K562 (cell line): ENCODE measurements at regions not wholly inside any gene's neighbourhood (a gene's known extent, or its start where the extent isn't known, plus 50 kb on each side); places are given as distances from the start of the nearest gene placed in this dataset.

ENCODE experiments used
- BACH1 ChIP-seq: fragments of 200-800 bp; sonication (Bioruptor generic); IDR thresholded peaks from 2 replicates; pipeline ENCODE4 v1.6.1; 2016; ENCODE audit warnings: missing genetic modification characterization, missing compliant biosample characterization
- CBFA2T3 ChIP-seq: fragments of 450-650 bp; IDR thresholded peaks from 2 replicates; pipeline ENCODE4 v1.6.1; 2017
- EP300 ChIP-seq: IDR thresholded peaks from 2 replicates; pipeline ENCODE4 v1.6.1; 2012; ENCODE audit warnings: low read length, improper control_type of control experiment
- FOS ChIP-seq: IDR thresholded peaks from 3 replicates; pipeline ENCODE4 v1.6.1; 2011; ENCODE audit not compliant: insufficient read length; ENCODE audit errors: extremely low read depth
- HMGN3 ChIP-seq: IDR thresholded peaks from 2 replicates; pipeline ENCODE4 v1.6.1; 2011; ENCODE audit warnings: borderline replicate concordance, low read depth, mild to moderate bottlenecking, mixed read lengths, low read length; ENCODE audit not compliant: insufficient read length; ENCODE audit errors: extremely low read depth
- HNRNPUL1 ChIP-seq: fragments of 200-400 bp; formaldehyde crosslinking; IDR thresholded peaks from 2 replicates; pipeline ENCODE4 v1.6.1; 2017; ENCODE audit warnings: low read length
- NR2C2 ChIP-seq, 2 experiments: fragments of 200-800 bp in 1 of 2; sonication (Bioruptor generic) in 1 of 2; sonication (generic) in 1 of 2; formaldehyde crosslinking in 1 of 2; IDR thresholded peaks; 2 replicates each; pipeline versions ENCODE4 v1.6.1 to v1.8.0; 2016 to 2022; ENCODE audit warnings: mild to moderate bottlenecking in 1 of 2, missing compliant biosample characterization in 1 of 2, missing genetic modification characterization in 1 of 2, missing genetic modification reagents in 1 of 2
- NR4A1 ChIP-seq, 2 experiments: fragments of 250-450 bp in 1 of 2; fragments of 450-650 bp in 1 of 2; sonication (Bioruptor Pico) in 1 of 2; IDR thresholded peaks; 2 replicates each; pipeline versions ENCODE4 v1.4.0 to v1.6.1; 2016 to 2020; ENCODE audit warnings: mild to moderate bottlenecking in 2 of 2, missing compliant biosample characterization in 1 of 2, missing genetic modification characterization in 1 of 2, moderate library complexity in 1 of 2
- PRMT5 ChIP-seq: sonication (generic); formaldehyde crosslinking; IDR thresholded peaks from 2 replicates; pipeline ENCODE4 v1.5.0; 2020; ENCODE audit warnings: missing genetic modification reagents
- SMAD4 ChIP-seq: fragments of 250-450 bp; sonication (Bioruptor Pico); conservative IDR thresholded peaks from 2 replicates; pipeline ENCODE4 v1.8.0; 2021; ENCODE audit warnings: inconsistent platforms, mild to moderate bottlenecking, moderate library complexity
- TEAD2 ChIP-seq: fragments of 450-650 bp; IDR thresholded peaks from 2 replicates; pipeline ENCODE4 v1.6.1; 2016; ENCODE audit warnings: missing genetic modification characterization, control low read depth, missing compliant biosample characterization
- TRIM28 ChIP-seq: fragments of 450-650 bp; IDR thresholded peaks from 2 replicates; pipeline ENCODE4 v1.6.1; 2017
- ZNF263 ChIP-seq: sonication (generic); formaldehyde crosslinking; IDR thresholded peaks from 2 replicates; pipeline ENCODE4 v1.8.0; 2022; ENCODE audit warnings: mild to moderate bottlenecking, missing genetic modification reagents, borderline replicate concordance
- ZNF384 ChIP-seq: IDR thresholded peaks from 2 replicates; pipeline ENCODE4 v1.6.1; 2012; ENCODE audit warnings: low read depth, low read length, improper control_type of control experiment
- ZNF707 ChIP-seq: fragments of 250-450 bp; sonication (Bioruptor Pico); conservative IDR thresholded peaks from 2 replicates; pipeline ENCODE4 v1.8.0; 2022; ENCODE audit warnings: inconsistent platforms, mild to moderate bottlenecking, moderate library complexity
- ZNF75A ChIP-seq: fragments of 450-650 bp; formaldehyde crosslinking; IDR thresholded peaks from 2 replicates; pipeline ENCODE4 v1.4.0; 2020; ENCODE audit warnings: mild to moderate bottlenecking
- TF ChIP-seq, protein P1 (sequence below): fragments of 250-450 bp; sonication (Bioruptor Pico); IDR thresholded peaks from 2 replicates; pipeline ENCODE4 v1.4.0; 2020; ENCODE audit warnings: mild to moderate bottlenecking, moderate library complexity
- TF ChIP-seq, protein P2 (sequence below): fragments of 450-650 bp; IDR thresholded peaks from 2 replicates; pipeline ENCODE4 v1.6.1; 2016
- TF ChIP-seq, protein P3 (sequence below): fragments of 450-650 bp; formaldehyde crosslinking; IDR thresholded peaks from 2 replicates; pipeline ENCODE4 v1.4.0; 2022; ENCODE audit warnings: missing genetic modification characterization

DNA sequence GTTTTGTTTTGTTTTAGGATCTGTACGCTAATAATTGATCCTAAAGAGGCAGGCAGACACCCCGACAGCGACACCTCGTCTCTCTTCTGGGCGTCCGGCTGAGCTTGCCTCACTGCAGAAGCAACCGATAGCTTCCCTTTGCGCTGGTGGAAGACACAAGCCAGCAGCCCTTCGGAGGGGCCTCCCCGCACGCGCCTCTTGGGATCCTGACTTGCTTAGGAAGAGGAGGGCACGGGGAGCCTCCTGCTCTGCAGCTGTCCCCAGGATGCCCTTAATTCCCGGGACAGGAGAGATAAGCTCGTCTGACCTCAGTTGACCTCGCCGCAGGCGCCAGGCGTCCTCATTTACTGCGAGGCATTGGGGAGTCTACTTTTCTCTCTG, 94.0 kb downstream of the CD83 start (continued):
- peak; percentile 21; the same call in 1 of the 2 replicates for TF ChIP-seq EP300
- TF ChIP-seq ZNF75A (CRISPR knock-in tag): no peak
- TF ChIP-seq ZNF707 (CRISPR knock-in tag): no peak
- no peak for TF ChIP-seq FOS
- peak; percentile 35; the same call in 1 of the 2 replicates for TF ChIP-seq CBFA2T3
- TF ChIP-seq TRIM28: no peak
- 0 out of 2 replicates have a peak, but pooled peaks have one; percentile 29 for TF ChIP-seq NR4A1 (CRISPR knock-in tag; IDR thresholded peaks at IDR 0.05)
- no peak for TF ChIP-seq NR4A1 (tag; IDR thresholded peaks at IDR 0.05)
- no peak for TF ChIP-seq ZNF384
- TF ChIP-seq ZNF263 (CRISPR knock-in tag): no peak
- TF ChIP-seq, protein P1, sequence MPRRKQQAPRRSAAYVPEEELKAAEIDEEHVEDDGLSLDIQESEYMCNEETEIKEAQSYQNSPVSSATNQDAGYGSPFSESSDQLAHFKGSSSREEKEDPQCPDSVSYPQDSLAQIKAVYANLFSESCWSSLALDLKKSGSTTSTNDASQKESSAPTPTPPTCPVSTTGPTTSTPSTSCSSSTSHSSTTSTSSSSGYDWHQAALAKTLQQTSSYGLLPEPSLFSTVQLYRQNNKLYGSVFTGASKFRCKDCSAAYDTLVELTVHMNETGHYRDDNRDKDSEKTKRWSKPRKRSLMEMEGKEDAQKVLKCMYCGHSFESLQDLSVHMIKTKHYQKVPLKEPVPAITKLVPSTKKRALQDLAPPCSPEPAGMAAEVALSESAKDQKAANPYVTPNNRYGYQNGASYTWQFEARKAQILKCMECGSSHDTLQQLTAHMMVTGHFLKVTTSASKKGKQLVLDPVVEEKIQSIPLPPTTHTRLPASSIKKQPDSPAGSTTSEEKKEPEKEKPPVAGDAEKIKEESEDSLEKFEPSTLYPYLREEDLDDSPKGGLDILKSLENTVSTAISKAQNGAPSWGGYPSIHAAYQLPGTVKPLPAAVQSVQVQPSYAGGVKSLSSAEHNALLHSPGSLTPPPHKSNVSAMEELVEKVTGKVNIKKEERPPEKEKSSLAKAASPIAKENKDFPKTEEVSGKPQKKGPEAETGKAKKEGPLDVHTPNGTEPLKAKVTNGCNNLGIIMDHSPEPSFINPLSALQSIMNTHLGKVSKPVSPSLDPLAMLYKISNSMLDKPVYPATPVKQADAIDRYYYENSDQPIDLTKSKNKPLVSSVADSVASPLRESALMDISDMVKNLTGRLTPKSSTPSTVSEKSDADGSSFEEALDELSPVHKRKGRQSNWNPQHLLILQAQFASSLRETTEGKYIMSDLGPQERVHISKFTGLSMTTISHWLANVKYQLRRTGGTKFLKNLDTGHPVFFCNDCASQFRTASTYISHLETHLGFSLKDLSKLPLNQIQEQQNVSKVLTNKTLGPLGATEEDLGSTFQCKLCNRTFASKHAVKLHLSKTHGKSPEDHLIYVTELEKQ (CRISPR knock-in tag): no peak
- TF ChIP-seq, protein P2, sequence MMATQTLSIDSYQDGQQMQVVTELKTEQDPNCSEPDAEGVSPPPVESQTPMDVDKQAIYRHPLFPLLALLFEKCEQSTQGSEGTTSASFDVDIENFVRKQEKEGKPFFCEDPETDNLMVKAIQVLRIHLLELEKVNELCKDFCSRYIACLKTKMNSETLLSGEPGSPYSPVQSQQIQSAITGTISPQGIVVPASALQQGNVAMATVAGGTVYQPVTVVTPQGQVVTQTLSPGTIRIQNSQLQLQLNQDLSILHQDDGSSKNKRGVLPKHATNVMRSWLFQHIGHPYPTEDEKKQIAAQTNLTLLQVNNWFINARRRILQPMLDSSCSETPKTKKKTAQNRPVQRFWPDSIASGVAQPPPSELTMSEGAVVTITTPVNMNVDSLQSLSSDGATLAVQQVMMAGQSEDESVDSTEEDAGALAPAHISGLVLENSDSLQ: 0 out of 2 replicates have a peak, but pooled peaks have one; percentile 5
- no peak for TF ChIP-seq TEAD2 (tag)
- no peak for TF ChIP-seq HNRNPUL1
- peak; percentile 62 for TF ChIP-seq SMAD4 (CRISPR knock-in tag)
- no peak for TF ChIP-seq NR2C2 (CRISPR knock-in tag; IDR thresholded peaks at IDR 0.05)
- peak; percentile 83 for TF ChIP-seq NR2C2 (tag; IDR thresholded peaks at IDR 0.05)
- TF ChIP-seq BACH1 (tag): peak; percentile 68; the same call in 1 of the 2 replicates
- TF ChIP-seq PRMT5 (CRISPR knock-in tag): no peak
- no peak for TF ChIP-seq HMGN3
- TF ChIP-seq, protein P3, sequence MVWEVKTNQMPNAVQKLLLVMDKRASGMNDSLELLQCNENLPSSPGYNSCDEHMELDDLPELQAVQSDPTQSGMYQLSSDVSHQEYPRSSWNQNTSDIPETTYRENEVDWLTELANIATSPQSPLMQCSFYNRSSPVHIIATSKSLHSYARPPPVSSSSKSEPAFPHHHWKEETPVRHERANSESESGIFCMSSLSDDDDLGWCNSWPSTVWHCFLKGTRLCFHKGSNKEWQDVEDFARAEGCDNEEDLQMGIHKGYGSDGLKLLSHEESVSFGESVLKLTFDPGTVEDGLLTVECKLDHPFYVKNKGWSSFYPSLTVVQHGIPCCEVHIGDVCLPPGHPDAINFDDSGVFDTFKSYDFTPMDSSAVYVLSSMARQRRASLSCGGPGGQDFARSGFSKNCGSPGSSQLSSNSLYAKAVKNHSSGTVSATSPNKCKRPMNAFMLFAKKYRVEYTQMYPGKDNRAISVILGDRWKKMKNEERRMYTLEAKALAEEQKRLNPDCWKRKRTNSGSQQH: no peak
